HepG2 (cell line): ENCODE measurements at regions not wholly inside any gene's neighbourhood (a gene's known extent, or its start where the extent isn't known, plus 50 kb on each side); places are given as distances from the start of the nearest gene placed in this dataset.

Experiments
- NFAT5 ChIP-seq: sonication (generic); formaldehyde crosslinking; IDR thresholded peaks from 2 replicates; pipeline ENCODE4 v1.4.0; 2020; ENCODE audit warnings: missing genetic modification reagents
- ZHX2 ChIP-seq, 2 experiments: sonication (generic) in 1 of 2; formaldehyde crosslinking in 1 of 2; IDR thresholded peaks; 2 replicates each; pipeline versions ENCODE4 v1.6.1 to v1.9.0; 2014 to 2022; ENCODE audit warnings: antibody characterized with exemption in 1 of 2, borderline replicate concordance in 1 of 2, inconsistent platforms in 1 of 2, low read depth in 1 of 2, missing genetic modification reagents in 1 of 2
- ZNF781 ChIP-seq: sonication (generic); formaldehyde crosslinking; IDR thresholded peaks from 2 replicates; pipeline ENCODE4 v1.5.1; 2020; ENCODE audit warnings: borderline replicate concordance, mild to moderate bottlenecking, missing genetic modification reagents; ENCODE audit errors: not compliant biosample characterization

GRCh38 chr3:105157067-105157765 is 209.5 kb upstream of the ALCAM start (continued):
- TF ChIP-seq NFAT5 (CRISPR knock-in tag) (no peak), ZNF781 (CRISPR knock-in tag) (no peak), ZHX2 (IDR thresholded peaks at IDR 0.05; ENCODE audit: low read depth) (no peak), ZHX2 (CRISPR knock-in tag; IDR thresholded peaks at IDR 0.05; ENCODE audit: borderline replicate concordance) (no peak)
